ENCODE measurements at regions not wholly inside any gene's neighbourhood (a gene's known extent, or its start where the extent isn't known, plus 50 kb on each side); places are given as distances from the start of the nearest gene placed in this dataset.
"Not testable (repeated sequence)": the region's sequence is repeated elsewhere in the genome, so short reads cannot be mapped to it uniquely, and the experiment has no call there.

DNA sequence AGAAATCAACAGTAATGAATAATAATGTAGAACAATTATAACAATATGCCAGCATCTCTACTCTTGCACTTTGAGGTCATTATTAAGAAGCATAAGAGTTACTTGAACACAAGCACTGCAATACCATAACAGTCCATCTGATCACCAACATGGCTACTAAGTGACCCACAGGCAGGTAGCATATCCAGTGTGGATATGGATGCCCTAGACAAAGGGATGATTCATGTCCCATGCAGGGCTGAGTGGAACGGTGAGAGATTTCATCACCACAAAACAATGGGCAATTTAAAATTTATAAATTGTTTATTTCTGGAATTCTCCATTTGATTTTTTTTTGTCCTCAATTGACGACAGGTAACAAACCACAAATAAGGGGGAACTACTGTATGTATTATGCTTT, 107.7 kb upstream of the TSC22D2 start:
- peak; percentile 31 for DNase-seq

DNA sequence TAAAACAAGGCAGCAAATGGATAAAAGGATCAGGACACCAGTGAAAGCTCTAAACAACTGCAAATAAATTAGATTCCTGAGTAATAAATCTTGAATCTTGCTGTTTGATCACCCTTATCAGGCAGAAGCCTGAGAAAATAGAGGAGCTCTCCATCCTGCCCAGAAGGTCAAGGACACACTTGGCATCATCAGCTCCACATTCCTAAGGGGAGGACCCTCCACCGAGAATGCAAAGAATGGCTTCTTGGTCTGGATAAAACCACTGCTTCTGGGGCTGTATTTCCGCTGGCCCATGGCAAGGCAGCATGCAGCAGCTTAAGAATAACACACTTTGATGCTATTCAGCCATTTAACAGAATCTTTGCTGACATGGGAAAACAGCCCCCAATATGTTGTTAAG, 108.9 kb upstream of the TSC22D2 start:
- peak; percentile 71 for DNase-seq

DNA sequence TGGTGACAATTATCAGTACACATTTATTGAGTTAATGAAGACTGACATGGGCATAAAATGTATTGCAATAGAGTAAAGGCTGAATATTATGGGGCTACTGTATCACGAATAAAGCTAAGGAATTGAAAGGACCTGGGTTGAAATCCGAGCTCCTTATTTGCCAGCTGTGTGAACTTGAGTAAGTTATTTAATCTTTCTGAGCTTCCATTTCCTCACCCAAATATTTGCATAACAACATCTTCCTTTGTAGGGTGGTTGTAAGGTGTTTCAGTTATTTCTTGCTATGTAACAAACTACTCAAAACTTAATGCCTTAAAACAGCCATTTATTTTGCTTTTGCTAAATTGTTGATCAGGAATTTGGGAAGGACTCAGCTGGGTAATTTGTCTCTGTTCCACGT, 111.1 kb upstream of the TSC22D2 start:
- no peak for DNase-seq

DNA sequence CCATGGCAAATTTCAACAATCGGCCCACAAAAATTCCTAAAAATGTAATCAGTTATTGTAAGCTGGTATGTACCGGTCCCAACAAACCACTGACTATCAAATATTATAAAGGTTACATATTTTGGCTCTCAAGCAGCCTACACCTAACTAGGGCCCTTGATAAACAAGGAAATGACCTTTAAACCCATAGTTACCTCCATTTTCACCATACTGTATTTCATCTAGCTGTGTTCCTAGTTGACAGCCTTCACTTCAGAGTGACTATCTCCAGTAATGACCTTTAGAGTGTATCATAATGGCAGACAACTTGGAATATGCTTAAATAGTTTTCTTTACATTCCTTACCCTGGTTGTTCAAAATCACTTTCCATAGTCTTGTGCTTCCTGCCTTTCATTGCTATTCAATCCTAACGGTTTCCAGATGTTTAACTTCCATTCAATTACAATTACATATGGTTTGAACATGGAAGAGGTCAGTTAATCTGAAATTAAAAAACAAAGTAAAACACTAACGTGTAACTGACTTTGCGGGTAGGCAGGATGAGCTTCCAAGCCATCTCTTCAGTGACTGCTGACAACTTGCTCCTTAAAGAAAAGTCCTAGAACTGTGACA, 111.9 kb upstream of the TSC22D2 start:
- DNase-seq: no peak

DNA sequence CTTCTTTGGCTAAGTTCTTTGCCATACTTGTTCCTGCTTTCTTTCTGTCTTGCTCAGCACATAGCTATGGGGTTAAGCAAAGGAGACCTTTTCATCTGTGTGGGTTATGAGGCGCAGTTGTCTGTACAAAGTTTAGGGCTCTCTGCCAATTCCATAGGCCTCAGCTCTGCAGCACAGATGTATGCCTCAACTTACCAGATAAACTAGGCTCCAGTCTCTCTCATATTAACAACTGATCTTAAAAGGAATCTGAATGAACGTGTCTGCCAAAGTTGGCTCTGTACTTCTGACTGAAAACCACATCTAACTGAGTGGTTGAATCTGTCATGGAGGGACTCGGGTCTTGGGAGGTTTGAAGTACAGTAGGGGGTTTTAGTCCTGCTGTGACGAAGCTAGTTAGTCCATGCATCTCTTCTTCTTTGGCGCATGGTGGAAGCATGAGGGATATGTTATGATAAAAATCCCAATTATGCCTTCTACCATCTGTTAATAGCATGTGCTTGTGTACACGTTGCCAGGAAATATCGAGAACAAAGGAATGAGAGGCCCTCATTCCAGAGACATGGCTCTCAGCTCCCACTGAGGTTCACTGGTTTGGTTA, 114.6 kb upstream of the TSC22D2 start:
- DNase-seq: peak; percentile 84

DNA sequence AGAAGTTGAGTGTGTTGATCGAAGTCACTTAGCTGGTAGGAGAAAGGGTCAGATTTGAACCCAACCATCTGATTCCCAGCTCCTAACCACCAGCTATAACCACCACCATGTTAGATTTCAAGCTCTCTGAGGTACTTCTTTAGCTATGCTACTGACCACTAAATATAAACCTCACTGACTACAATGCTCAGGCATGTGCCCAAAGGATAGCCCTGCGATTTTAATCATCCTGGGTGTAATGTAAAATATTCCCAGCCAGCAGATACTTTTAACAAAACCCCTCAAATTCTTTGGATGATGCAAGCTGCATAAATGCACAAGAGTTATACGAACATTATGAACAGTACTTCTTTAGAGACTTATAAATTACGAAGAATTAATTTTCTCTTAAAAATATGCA, 115.2 kb upstream of the TSC22D2 start:
- peak; percentile 92 for DNase-seq

DNA sequence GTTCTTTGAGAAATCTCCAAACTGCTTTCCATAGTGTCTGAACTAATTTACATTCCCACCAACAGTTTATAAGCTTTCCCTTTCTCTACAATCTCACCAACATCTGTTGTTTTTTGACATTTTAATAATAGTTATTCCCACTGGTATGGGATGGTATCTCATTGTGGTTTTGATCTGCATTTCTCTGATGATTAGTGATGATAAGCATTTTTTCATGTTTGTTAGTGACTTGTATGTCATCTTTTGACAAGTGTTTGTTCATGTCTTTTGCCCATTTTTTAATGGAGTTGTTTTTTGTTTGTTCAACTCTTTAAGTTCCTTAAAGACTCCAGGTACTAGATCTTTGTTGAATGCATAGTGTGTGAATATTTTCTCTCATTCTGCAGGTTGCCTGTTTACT, 116.6 kb upstream of the TSC22D2 start:
- DNase-seq: peak; percentile 29

DNA sequence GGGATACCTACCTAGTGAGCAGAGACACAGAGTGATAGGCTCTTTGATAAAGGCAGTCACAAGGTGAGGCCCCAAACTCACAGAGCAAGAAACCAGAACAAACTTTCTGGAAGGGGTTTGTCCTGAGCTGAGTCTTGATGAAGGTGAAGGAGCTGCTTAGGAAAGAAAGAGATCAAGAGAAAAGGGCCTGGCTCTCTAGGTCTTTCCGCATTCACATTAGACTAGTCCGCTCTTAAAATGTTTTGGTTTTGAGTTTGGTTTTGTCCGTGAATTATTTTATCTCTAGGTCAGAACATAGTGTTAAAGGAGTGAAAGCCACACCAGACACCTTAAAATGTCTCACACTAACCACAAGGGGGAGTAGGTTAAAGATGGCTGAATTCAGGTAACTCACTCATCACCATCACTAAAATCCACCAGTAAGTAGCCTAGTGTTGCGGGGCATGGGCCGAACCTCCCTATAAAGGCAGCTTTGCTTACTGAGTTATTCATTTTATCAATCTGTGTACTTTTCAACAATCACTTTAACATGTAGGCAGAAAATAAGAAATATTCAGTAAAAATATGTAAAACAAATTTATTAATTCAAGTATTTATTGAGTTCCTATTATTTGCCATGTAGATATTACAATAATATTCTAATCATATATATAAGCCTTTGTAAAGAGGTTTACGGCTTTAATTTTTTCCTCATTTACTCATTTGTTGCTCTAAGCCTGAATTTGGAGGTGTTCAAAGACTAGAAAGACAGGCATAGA, 121.5 kb upstream of the TSC22D2 start:
- peak; percentile 33 for DNase-seq

DNA sequence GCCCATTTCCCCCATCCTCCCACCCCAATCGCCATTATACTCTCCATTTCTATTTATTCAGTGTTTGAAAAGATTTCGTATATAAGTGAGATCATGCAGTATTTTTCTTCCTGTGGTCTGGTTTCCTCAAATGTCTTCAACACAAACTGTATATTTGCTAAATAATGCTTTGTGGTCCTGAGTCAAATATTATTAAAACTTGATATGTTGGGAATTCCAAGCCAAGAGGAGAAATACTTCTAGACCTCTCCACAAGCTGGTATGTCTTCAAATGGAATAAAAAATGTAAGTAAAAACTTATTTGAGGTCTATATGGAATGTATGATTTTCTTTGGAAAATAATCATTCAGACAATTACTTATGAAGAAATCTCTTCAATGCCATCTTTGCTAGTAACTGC, 122.5 kb upstream of the TSC22D2 start:
- no peak for DNase-seq

DNA sequence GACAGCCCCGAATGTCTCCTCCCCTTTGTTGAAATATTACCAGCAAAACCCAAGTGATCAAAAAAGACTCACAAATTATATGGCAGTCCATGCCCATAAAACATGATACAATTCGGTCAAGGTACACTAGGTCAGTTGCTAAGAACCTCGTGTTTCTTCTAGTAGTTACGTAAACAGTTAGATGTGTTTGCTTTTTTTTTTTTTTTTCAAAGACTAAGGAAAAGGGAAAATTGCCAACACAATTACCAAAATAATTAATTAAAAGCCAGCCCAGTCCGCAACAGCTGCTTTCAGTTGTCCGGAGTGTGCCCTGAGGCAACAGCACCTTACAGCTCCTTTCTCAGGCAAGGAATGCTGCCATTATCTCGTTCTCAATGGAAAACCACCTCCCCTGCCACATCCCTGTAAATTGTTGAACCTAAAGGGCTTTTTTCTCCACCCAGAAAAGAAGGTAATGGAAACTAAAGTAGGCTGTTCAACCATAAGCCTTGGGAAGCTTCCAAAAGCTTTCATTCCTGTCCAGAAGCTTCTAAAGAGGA, 129.2 kb upstream of the TSC22D2 start:
- DNase-seq: no peak

DNA sequence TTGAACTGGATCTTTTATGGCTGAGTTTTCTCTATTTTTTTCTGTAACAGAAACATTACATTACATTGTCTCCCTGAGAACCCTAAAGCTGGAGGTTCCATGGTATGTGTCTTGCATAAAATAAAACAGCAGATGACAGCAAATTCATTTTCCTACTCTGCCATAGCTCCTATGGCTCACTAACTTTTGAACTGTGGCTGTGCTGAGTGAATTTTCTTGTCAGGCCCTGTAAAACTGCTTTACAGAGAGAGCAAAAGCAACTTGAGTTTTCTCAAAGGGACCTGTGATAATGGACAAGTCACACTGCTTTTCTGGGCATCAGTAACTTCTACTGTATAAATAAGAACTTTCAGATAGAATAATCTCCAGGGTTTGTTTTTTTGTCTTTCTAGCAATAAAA, 129.9 kb upstream of the TSC22D2 start:
- DNase-seq: no peak

DNA sequence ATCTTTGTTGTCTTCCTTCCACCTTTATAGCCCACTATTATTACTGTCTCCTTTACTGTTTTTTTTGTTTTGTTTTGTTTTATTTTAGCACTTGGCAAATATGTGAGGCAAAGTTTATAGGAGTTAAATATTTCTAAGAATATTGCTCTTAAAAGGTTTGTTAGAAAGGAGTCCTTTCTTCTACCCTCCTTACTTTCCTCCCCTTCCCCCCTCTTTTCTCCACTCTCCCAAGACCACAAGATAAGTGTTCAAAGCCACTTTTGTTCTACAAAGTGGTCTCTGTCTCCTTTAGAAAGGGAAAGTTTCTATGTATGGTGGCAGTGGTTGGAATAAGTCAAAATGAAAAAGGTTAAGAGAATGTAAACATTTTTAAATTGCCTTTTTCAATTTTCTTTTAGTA, 130.7 kb upstream of the TSC22D2 start:
- DNase-seq: no peak

DNA sequence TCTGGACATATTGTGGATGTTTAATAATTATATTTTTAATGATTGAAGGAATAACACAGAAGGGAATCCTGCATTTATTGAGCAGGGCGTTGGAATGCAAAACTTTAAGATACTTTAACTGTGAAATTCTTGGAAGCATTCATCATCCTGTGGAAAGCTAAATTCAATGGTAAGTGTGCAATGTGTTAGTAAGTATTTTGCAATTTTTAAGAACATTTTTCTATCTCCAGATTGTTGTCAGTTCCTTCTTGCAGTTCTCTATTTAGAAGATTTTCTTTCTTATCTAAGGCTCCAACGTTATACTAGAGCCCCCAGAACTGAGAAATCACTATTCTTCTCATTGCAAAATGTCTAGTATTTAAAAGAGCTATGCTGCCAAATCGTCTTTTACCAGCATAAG, 132.2 kb upstream of the TSC22D2 start:
- DNase-seq: peak; percentile 60

DNA sequence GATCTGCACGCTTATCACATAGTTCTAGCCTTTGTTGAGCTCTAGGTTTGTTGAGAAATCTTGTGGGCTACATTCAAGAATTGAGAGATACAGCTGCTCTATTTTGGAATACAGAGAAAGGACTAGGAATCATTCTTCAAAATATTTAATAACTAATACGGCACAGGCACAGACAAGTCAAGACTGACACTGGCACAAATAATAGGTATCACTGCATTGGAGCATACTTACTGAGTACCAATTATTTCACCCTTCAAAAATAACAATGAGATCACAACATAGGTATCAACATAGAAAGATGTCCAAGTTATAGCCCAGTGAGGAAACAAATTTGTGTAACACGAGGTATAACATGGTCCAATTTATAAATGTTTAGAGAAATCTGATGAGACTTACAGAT, 133.7 kb upstream of the TSC22D2 start:
- DNase-seq: no peak

DNA sequence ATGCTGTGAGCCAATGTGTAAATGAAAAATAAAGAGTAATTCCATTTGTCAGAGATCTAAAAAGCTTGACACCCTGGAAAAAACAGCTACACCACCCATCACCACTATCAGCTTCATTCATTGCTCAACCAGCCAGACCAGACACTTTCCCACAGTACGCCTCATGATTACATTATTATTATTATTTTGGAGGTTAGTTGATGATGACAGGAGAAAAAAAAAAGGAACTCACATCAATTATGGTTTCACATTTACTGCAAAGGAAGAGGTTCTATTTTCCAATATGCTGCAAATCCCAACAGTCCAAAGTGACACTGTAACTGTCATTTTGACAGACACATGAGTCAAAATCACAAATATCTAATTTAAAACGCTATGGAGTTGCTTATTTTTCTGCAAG, 134.7 kb upstream of the TSC22D2 start:
- DNase-seq: no peak

DNA sequence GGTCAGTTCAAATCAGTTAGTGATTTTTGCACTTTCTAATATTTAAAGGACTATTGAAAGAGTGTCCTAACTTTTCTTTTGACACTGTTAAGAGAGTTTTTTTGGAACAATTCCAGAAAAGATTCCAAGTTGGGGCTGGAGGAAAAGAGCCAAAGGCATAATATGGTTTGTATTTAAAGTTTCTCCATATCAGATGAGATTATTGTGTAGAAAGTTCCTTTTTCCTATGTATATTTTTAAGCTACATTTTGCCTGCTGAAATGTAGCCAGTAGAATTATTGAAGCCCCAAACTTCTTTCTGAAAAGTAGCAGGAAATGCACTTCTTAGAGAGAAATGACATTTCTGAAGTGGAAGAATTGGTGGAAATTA, 136.5 kb upstream of the TSC22D2 start:
- no peak for DNase-seq

DNA sequence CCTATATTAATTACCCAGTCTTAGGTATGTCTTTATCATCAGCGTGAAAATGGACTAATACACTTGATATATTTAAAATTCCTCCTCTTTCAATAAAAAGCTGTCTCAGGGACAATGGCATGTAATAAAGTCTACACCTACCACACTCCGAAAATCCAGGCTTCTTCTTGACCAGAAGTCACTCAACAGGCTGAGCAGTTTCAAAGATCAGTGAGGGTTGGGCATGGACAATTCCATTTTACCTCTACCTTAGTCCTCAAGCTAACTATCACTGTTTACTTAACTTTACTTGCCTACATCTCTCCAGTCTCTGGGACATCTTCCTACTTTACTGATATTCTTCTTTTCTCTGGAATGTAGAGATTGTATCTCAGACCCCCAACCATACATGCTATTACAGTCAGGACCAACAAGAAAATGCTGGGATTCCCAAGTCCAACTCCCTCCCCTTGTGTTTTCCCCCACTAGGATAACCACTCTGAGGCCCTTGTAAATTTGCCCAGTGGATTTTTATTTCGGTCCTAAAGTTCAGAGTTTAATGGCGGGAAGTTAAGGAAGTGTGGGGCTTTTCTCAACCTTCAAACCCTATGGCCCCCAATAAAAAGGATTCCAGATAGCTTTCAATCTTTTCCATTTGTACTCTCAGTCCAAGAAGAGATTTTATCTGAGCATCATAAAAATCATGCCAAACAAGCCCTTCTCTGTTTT, 137.1 kb upstream of the TSC22D2 start:
- DNase-seq: no peak

DNA sequence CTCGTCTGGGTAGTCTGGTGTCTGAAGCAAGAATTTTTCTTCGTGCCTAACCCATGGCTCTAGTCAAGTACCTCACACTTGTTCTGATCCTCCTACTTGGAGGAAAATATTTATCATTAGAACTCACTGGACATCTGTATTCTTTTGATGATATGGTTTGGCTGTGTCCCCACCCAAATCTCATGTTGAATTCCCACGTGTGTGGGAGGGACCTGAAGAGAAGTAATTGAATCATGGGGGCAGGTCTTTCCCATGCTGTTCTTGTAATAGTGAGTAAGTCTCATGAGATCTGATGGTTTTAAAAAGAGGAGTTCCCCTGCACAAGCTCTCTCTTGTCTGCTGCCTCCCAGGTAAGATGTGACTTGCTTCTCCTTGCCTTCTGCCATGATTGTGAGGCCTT, 137.7 kb upstream of the TSC22D2 start:
- not testable (repeated sequence) for DNase-seq

DNA sequence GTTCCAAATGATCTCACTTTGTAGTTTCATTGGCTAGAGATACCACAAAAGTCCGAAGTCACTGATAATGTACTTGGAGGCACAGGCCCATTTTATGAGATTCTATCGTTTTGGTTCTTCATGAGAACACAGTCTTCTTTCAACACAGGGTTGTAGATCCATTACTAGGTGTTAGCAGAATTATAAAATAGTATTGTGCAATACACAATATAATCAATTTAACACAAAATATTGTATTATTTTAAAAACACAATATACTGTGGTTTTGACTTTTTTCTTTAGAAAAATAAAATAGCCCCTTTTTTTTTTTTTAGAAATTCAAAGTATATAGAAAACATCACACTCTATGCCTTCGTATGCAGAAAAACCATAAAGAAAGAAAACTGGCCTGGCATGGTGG, 138.6 kb upstream of the TSC22D2 start:
- no peak for DNase-seq

DNA sequence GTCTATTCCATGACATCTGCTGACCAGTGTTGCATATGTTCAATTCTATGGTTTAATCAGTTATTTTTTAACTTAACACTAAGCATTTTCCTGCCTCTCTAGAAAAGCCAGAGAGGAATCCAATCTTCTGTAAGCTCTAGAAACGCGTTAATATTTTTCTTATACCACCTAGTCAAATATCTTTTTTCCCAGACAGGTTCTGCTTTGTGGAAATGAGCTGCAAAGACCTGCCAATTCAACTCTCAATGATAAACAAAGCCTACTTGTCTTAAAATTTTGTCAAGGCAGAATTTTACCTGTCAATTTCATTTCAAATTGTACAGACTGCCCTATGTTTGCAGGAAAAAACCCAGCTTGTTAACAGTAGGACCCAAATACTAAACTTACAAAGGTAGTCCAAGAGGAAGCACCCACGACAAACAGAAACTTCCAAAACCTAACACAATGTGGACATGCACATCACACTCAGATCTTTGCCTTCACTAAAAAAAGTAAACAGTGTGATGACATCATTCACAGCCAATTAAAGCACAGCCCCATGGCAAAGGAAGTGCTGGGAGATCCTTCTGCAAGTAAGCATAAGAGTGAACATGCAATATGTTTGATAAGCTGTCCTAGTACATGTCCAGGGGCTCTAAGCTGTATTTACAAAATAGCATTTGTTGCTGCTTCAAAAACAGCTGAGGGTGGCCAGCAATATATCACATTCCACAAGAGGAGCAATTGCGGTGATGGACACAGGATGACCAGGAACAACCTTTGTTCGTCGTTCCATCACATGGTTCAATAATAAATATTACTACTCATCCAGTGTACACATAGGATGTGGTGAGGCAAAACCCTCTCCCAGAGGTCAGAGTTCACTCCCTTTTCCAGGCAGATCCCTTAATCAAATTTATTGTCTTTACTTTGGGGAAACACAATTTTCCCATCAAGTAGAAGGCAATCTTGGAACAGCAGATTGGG, 139.4 kb upstream of the TSC22D2 start:
- DNase-seq: peak; percentile 52

DNA sequence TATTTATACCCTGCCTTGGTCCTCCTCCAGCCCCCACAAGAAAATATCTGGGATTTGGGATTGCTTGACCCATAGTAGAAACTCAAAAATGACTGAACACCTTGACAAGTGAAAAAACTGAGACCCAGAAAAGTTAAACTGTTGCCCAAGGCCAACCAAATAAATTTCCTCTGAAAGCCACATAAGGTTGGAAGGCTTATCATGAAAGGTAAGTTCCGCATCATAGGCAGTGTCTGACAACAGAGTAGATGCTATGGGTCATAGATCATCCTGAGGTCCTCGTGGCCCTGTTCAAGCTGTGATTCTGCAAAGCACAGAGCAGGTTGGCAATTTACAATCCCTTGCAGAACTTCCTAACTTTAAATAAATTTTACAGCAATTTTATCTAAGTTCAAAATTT, 140.8 kb upstream of the TSC22D2 start:
- DNase-seq: no peak

DNA sequence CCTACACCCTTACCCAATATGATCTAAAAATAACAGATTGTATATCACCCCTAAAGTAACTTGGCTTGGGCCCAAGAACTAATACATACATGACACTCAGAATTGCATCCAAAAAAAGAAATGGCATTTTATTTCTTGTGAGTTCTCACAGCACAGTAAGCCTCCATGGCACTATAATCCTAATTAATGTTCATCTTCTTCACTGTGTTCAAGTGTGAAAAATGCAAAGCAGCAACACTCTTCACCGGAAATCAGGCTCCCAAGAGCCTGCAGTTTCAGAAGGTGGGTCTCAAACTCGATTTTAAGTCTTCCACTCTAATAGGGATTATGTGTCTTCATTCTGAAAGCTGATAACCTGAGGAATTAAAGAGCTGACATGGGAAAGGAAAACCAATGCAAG, 142.8 kb upstream of the TSC22D2 start:
- no peak for DNase-seq
